Activated CD8-positive, alpha-beta T cell treated with anti-CD3 and anti-CD28 coated beads for 36 hours (primary cell): ENCODE measurements at regions not wholly inside any gene's neighbourhood (a gene's known extent, or its start where the extent isn't known, plus 50 kb on each side); places are given as distances from the start of the nearest gene placed in this dataset.

ENCODE experiments used
- ATAC-seq: fragments of 200-7000 bp; cut with Tn5 transposase; one replicate; pipeline ENCODE4 v1.10.0; 2021; ENCODE audit warnings: mild to moderate bottlenecking, moderate library complexity
- CTCF ChIA-PET: fragments of 350-600 bp; sonication (Branson Sonifier 250); formaldehyde crosslinking; loops from one replicate; lab custom pipeline; 2021; ENCODE audit warnings: antibody characterized with exemption; lab: Charles Lee
- POLR2A ChIA-PET: fragments of 350-600 bp; sonication (Branson Sonifier 250); formaldehyde crosslinking; loops from one replicate; lab custom pipeline; 2021; ENCODE audit warnings: antibody characterized with exemption; lab: Charles Lee
- DNase-seq: peaks from one replicate; pipeline ENCODE4 v3.0.0-alpha.2; 2020
- H3K27ac Mint-ChIP-seq: one replicate; pipeline ENCODE4 v1.8.0; 2021; ENCODE audit warnings: mild to moderate bottlenecking, mixed read lengths
- H3K27me3 Mint-ChIP-seq: one replicate; pipeline ENCODE4 v1.8.0; 2021; ENCODE audit warnings: mixed read lengths
- H3K36me3 Mint-ChIP-seq: one replicate; pipeline ENCODE4 v1.8.0; 2021; ENCODE audit warnings: low read depth, mixed read lengths
- H3K4me1 Mint-ChIP-seq: one replicate; pipeline ENCODE4 v1.8.0; 2021; ENCODE audit warnings: low read depth, mixed read lengths
- H3K4me3 Mint-ChIP-seq: one replicate; pipeline ENCODE4 v1.8.0; 2021; ENCODE audit warnings: mild to moderate bottlenecking, moderate library complexity, mixed read lengths
- H3K9me3 Mint-ChIP-seq: one replicate; pipeline ENCODE4 v1.8.0; 2021; ENCODE audit warnings: mixed read lengths
- intact Hi-C: fragments of 100-400 bp; cut with micrococcal nuclease; formaldehyde crosslinking; loops from one replicate; pipeline ENCODE4 v1.10.0; 2022
- TF ChIP-seq, protein P1 (sequence below): fragments of 200-600 bp; IDR thresholded peaks from one replicate; pipeline ENCODE4 v1.8.0; 2022; ENCODE audit warnings: antibody characterized with exemption, mild to moderate bottlenecking

DNA sequence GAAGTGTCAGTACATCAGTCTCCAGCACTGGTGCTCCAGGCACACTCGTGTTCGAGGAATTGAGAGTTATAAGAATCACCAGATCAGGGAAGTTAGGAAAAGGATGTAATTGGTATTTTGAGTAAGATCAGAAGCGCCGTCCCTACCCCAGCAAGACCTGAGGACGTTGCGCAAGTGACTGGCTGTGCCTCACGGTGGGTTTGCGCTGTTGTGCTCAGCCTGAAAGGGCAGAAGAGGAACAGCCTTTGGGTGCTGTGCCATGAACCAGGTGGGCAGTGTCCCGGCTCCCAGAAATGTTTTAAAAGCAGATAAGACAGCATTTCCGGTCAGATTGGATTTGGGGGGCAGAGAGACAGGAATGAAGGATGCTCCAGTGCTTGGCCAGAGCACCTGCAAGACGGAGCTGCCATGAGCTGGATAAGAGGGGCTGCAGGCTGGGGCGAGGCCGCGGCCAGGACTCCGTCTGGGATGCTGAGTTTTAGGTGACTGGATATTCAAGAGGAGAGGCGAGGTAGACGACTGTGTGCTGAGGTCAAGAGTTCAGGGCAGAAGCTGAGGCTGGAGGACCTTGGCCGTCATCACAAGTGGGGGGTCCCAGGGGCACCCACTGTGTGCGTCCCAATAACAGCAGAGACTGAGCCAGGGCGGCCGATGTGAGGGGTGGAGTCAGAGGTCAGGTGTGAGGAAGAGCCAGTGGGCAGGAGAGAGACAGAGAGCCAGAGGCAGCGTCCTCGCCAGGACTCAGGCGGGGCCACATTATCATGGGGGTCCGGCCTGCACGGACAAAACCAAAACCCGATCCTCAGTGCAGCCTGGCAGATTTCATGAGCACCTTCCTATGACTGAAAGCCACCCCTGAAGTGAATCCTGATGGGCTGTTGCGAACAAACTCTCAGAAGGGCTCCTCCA is 77.7 kb upstream of the ALKAL2 start:
- no peak overlapping the region for H3K4me3 Mint-ChIP-seq
- peaks cover 2% of the 10 kb centered on the region for H3K9me3 Mint-ChIP-seq
- ChIA-PET CTCF (no interaction called here), POLR2A (no interaction called here)
- intact Hi-C loops: no loop called here
- no peak overlapping the region for H3K27ac Mint-ChIP-seq
- H3K4me1 Mint-ChIP-seq: peaks cover 5% of the 10 kb centered on the region
- H3K36me3 Mint-ChIP-seq: no peaks in the 10 kb centered on the region
- TF ChIP-seq, protein P1, sequence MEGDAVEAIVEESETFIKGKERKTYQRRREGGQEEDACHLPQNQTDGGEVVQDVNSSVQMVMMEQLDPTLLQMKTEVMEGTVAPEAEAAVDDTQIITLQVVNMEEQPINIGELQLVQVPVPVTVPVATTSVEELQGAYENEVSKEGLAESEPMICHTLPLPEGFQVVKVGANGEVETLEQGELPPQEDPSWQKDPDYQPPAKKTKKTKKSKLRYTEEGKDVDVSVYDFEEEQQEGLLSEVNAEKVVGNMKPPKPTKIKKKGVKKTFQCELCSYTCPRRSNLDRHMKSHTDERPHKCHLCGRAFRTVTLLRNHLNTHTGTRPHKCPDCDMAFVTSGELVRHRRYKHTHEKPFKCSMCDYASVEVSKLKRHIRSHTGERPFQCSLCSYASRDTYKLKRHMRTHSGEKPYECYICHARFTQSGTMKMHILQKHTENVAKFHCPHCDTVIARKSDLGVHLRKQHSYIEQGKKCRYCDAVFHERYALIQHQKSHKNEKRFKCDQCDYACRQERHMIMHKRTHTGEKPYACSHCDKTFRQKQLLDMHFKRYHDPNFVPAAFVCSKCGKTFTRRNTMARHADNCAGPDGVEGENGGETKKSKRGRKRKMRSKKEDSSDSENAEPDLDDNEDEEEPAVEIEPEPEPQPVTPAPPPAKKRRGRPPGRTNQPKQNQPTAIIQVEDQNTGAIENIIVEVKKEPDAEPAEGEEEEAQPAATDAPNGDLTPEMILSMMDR: no peak
- ATAC-seq (no peak), DNase-seq (no peak)
- H3K27me3 Mint-ChIP-seq: peaks cover under 1% of the 10 kb centered on the region

DNA sequence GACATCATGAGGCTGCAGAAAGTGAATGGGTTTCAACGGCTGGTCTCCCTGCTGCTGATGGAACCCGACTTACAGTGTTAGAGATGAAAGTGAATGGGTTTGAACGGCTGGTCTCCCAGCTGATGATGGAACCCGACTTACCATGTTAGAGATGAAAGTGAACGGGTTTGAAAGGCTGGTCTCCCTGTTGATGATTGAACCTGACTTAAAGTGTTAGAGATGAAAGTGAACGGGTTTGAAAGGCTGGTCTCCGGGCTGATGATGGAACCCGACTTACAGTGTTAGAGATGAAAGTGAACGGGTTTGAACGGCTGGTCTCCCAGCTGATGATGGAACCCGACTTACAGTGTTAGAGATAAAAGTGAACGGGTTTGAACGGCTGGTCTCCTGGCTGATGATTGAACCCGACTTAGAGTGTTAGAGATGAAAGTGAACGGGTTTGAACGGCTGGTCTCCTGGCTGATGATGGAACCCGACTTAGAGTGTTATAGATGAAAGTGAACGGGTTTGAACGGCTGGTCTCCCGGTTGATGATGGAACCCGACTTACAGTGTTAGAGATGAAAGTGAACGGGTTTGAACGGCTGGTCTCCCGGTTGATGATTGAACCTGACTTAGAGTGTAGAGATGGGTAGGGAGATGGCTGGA is 76.1 kb upstream of the ALKAL2 start:
- ChIA-PET POLR2A (no interaction called here), CTCF (no interaction called here)
- TF ChIP-seq, protein P1: no peak
- DNase-seq: no peak
- H3K27me3 Mint-ChIP-seq: peaks cover 3% of the 10 kb centered on the region
- ATAC-seq: no peak
- H3K36me3 Mint-ChIP-seq: no peaks in the 10 kb centered on the region
- H3K4me3 Mint-ChIP-seq: no peak overlapping the region
- no peak overlapping the region for H3K27ac Mint-ChIP-seq
- H3K9me3 Mint-ChIP-seq: peaks cover 3% of the 10 kb centered on the region
- intact Hi-C loops: no loop called here
- H3K4me1 Mint-ChIP-seq: peaks cover 5% of the 10 kb centered on the region

DNA sequence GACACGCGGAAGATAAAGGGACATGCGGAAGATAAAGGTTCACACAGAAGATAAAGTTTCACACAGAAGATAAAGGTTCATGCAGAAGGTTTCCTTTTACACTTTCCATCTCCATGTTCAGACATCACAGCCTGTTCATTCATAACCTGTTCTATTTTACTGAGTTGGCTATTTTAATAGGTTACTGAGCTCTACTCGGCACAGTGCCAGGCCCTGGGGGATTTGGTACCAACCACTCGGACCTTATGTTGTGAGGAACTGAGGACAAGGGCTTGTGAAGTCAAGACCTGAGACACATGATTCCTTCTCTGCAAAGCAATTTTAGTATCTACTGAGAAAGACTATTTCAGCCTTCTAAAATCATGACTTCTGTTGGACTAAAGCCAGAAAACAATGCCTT is 75.0 kb upstream of the ALKAL2 start:
- CTCF ChIA-PET: no interaction called here
- Mint-ChIP-seq H3K4me1 (no peaks in the 10 kb centered on the region), H3K9me3 (peaks cover 3% of the 10 kb centered on the region), H3K27me3 (peaks cover 3% of the 10 kb centered on the region), H3K4me3 (no peak overlapping the region), H3K36me3 (no peaks in the 10 kb centered on the region), H3K27ac (no peak overlapping the region)
- no peak for DNase-seq
- TF ChIP-seq, protein P1: no peak
- POLR2A ChIA-PET: no interaction called here
- no peak for ATAC-seq
- intact Hi-C loops: no loop called here

DNA sequence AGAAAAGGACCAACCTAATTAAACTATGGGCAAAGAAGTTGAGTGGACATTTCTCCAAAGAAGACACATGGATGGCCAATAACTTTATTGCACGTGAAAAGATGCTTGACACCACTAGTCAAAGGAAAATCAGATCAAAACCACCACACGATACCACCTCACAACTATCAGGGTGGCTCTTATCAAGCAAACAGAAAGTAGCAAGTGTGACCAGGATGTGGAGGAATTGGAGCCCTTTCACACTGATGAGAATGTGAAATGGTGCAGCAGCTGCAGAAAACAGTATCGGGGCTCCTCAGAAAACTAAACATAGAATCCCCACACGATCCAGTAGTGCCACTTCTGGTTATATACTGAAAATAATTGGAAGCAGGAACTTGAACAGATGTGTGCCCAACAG is 72.2 kb upstream of the ALKAL2 start:
- ChIA-PET POLR2A (no interaction called here), CTCF (no interaction called here)
- Mint-ChIP-seq H3K4me3 (no peak overlapping the region), H3K27me3 (peaks cover 6% of the 10 kb centered on the region), H3K27ac (no peak overlapping the region), H3K4me1 (no peaks in the 10 kb centered on the region), H3K36me3 (no peaks in the 10 kb centered on the region), H3K9me3 (peaks cover 3% of the 10 kb centered on the region)
- no peak for ATAC-seq
- intact Hi-C loops: no loop called here
- no peak for DNase-seq
- TF ChIP-seq, protein P1: no peak

DNA sequence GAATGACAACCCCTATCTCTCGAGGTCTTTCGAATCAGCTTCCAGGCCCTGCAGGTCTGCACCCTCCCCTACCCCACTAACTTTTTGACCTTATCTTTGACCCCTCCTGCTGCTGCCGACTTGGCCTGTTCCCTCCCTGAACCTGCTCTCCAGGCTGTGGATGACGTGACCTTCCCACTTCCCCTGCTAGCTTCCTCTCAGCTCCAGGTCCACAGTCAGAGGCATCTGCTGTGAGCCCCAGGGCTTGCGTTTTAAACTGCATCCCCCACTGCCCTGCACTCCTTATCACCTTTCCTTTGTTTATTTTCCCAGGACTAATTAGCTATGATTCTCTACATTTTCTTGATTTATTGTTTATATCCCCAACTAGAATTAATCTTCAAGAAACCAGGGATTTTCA is 71.2 kb upstream of the ALKAL2 start:
- ATAC-seq (no peak), DNase-seq (no peak)
- Mint-ChIP-seq H3K4me1 (no peaks in the 10 kb centered on the region), H3K27ac (no peak overlapping the region), H3K4me3 (no peak overlapping the region), H3K27me3 (peaks cover 6% of the 10 kb centered on the region), H3K9me3 (peaks cover 3% of the 10 kb centered on the region), H3K36me3 (no peaks in the 10 kb centered on the region)
- intact Hi-C loops: no loop called here
- ChIA-PET CTCF (interaction anchor here (0.8 kb wide), 1 partner anchor 13 kb away, joined by 3 read pairs; no protein-coding TSS in a partner anchor), POLR2A (no interaction called here)
- TF ChIP-seq, protein P1: no peak
